ENCODE measurements at regions not wholly inside any gene's neighbourhood (a gene's known extent, or its start where the extent isn't known, plus 50 kb on each side); places are given as distances from the start of the nearest gene placed in this dataset.

DNA sequence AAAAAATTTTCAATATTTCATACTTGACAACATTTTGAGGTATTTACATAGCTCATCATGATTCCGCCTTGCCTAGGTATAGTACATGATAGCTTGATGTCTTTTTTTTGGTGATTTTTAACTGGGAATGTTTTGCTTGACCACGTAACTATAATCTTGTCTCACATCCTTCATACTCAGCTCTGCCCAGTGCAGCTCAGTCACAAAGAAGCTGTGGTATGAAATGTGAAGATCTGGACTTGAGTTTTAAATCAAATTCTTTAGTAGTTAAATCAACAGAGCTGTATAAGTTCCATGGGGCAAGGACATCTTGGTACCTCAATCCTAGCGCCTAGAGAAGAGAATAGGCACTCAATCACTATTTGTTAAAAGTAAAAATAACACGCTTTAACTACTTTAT lies 276.3 kb upstream of the DKK2 start:
- no peak for DNase-seq

DNA sequence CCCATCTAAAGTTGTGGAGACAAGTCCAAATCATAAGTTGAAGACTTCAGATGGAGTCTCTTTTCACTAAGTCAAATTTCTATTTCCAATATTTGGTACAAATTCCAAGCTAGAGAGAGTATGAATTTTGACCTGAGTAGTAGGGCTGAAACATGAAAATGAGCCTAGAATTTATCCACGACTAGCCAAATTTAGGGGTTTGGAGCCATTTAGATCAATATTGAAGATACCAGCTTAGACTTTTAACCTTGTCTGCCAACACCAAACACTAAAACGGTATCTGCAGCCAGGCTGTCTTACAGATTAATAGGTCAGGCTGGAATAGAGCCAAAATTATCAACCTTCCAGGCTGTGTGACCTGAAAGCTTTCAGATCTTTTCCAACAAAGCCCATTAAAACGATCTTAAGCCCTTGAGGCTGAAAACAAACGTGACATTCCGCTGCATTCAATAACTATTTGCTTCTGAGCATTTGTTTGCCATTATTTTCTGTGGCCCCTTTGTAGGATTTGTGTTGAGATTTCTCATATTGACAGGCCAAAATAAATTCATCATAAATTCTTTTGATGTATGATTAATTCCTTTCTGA lies 268.7 kb upstream of the DKK2 start:
- no peak for DNase-seq

DNA sequence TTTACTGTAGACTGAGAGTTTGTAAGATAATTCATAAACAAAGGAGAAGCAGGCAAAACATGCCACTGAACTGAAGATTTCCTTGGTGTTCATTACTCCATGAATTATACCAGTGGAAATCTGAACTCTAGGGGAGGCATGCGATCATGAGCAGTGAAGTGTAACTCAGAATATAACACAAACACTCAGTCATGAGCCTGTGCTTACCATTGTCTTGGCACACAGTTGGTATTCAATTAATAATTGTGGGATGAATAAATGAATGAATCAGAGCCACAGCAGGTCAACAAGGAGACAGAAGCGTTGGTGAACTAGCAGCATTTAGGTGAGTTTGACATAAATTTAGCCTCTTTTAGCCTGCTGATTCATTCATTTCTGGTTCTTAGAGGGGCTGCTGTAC lies 263.5 kb upstream of the DKK2 start:
- no peak for DNase-seq

DNA sequence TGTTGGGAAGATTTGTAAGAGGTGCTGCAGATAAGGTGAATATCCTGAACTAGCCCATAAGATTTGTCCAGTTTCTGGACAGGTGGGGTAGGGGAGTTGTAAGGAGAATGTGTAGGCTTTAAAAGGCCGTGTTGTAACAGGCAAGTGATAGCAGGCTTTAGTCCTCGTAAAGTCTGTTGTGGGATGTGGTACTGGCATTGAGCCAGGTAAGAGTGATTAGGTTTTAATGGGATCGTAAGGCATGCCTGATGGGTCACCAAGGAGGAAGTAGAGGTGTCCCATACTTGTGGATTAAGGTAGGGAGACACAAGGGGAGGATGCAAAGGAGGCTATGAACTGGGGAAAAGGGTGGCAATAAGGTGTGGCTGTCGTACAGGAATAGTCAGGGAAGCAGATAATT lies 256.9 kb upstream of the DKK2 start:
- no peak for DNase-seq

DNA sequence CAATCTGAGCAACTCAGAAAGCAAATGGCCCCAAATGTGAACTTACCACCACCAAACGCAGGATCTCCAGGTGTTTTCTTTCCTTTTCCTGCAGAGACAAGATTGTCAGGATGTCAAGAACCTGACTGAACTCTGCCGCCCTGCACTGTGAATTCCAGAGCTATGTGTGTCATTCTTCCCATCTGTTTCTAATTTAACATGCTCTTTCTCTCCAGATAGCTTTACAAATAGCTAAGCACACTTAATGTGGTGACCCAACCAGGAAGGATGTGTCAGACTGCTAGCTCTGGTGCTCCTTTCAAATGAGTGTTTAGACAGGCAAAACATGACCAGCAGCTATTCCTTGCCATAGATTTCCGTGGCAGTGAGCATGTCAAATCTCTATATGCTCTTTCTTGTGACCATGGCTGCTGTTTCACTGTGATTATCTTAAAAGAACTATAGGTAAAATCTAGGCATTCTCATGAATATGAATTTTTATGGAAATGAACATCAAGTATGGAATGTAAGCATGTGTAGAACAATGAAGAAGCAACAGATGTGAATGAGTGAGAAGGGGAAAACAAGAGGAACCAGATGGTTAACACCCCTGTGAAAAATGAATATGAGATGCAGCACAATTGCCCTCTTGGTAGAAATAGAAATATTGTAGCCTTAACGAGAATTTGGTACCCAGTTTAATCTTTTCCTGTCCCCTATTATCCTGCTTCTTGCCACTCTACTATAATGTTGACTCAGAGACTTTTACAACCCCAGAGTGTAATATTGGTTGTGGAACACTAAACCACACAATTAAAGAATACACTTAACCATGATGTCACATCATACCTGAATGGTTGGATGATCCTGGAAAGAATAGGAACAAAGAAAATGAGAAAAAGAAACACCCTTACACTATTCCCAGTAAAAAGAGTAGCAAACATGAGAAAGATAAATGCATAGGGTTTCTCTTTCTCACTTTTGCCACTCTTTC lies 247.8 kb upstream of the DKK2 start:
- peak; percentile 46 to 82 for DNase-seq

DNA sequence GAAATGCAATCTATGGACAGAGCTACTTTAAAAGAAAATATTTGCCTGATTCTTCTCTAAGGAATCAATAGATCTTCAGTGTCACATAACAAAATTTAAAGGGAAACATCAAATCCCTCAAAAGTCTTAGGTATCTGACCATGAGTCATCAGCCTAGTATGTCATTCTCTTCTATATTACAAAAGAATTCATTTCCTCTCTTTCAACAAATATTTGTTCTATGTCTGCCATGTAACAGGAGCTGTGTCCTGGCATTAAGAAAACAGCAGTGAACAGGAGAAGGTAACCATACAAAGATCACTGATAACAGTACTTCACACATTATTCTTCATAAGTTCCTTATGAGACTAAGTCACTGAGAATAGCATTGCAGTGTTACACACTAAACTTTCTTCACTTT lies 243.6 kb upstream of the DKK2 start:
- peak; percentile 3 to 78 for DNase-seq

DNA sequence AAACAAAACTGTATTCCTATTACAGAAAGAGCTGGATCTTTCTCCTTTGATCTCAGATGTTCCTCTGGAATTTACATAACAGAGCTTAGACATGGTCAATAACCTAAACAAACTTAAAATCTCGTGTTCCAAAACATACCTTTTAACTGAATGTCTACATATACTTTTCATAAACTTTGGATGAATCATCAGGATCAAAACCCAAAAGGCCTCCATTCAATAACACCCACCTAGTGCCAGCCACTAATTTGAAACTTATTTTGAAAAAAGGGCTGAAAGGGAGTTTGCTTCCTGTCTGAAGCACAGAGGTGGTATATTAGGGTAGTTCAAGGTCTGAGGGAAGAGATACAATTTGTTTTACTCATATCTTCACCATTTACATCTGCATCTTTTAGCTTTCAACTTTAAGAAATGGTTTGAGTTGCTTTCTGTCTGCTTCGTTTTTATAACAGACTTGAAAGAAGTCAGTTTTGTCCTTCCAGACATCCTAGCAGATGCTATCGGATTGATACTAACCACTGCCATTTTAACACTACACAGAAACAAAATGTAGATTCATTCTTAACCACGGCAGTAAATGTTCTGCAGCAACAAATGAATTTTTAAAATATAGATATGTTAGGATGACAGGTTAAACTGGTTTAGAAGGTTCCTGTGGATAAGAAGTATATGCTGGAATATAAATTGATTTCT lies 242.8 kb upstream of the DKK2 start:
- no peak for DNase-seq

DNA sequence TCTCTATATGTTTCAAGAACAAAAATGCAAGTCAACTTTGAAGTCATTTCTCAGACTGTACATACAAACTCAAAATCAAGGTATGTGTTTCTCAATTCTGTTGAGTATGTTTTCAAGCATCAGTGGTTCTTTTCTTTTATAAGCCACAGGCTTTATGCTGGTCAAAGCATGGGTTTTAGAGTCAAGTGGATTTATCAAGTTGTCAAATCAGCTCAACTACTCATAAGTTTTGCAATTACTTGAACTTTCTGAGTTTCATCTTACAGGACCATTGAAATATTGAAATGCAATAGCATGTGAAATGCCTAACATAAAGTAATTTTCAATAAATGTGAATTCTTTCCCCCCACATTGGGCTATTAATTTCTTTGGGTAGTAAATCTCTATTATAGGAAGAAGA lies 239.9 kb upstream of the DKK2 start:
- DNase-seq = no peak

DNA sequence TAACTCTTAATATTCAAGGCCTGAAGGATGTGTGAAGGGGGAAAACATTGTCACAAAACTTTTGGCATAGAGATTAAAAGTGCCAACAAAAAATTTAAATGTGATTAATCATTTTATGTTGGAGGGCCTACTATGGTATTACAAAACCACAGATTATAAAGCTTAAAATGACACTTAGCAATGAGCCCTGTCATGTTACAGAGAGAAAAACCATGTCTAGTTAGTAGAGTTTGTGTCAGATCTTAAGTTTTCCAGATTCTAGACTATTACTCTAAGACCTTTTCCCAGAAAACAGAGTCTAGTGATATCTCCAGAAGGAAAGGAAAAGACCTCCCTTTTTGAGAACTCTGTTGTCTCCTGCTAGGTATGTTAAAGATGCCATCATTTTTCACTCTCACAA lies 239.1 kb upstream of the DKK2 start:
- no peak for DNase-seq

DNA sequence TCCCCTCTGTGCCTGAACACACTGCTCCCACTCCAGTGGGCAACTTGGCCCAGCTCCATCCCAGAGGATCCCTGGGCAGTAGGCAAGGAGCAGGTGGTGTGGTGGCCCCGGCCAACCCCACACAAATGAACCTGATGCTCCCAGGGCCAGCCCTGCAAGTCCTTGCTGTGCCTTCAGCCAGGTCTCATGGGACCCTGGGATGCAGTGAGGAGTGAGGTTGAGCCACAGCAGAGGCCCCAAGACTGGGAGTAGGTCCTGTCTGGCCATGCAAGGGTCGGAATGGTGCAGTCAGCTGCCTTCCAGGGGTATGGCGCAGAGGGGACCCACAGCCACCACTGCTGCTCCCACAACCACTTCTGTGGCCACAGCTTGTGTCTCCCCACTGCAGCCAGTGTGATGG lies 234.5 kb upstream of the DKK2 start:
- DNase-seq = no peak

DNA sequence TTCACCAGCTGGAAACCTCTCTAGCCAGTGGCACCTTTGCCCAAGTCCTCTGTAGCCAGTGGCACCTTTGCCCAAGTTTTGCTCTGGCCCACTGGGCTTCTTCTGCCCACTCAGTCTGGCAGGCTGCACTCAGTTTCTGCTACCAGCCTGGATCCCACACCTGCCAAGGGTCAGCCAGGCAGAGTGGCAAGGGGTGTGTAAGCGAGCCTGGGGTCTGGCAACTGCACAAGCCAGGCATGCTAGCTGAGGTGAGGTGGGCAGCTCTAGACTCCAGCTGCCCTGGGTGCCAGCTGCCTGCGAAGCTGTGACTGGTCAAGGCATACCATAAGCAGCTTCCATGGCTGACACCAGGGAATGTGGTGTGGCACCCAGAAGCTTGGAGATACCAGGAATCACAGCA lies 233.1 kb upstream of the DKK2 start:
- no peak for DNase-seq

DNA sequence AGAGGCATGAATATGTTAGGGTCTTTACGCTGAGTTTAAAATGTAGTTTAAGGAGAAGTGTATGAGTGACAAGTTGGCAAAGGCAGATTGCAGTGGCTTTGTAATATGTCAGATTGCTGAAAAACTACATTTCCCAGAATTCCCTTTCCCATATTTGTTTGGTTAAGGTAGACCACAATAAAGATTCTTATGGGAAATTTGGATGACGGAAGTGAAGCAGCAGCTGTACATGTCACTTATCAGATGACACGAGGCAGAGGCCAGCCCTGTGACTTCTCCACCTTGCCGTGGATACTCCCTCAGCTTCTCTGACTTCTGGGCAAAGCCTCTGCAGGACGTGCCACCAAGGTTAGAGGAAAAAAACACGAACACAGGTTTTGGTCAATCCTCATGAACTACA lies 229.7 kb upstream of the DKK2 start:
- DNase-seq = no peak

DNA sequence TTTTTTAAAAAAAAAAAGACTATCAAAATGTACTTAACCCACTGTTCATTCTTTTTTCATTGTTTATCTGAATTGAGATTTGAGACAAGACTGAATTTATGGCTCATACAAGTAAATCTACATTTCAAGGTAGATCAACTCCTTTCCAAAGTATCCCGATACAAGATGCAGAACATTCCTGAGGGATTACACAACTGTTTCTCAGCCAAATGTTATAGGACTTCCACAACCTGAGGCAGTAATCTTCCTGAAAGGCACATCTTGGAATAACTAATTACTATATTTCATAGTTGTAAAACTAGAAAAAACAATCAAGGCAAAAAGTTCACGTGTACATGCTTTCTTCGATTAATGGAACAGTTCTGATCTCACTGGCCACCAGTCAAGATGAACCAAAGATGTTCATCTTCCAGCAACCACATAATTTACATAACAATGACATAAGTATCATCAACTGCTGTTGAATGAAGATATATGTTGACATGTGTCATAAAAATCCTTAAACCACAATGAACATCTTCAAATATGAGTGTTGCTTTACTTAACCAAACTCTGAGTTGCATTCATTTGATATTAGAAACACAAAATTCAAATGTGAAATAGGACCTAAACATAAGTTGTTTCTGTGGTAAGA lies 225.2 kb upstream of the DKK2 start:
- no peak for DNase-seq

DNA sequence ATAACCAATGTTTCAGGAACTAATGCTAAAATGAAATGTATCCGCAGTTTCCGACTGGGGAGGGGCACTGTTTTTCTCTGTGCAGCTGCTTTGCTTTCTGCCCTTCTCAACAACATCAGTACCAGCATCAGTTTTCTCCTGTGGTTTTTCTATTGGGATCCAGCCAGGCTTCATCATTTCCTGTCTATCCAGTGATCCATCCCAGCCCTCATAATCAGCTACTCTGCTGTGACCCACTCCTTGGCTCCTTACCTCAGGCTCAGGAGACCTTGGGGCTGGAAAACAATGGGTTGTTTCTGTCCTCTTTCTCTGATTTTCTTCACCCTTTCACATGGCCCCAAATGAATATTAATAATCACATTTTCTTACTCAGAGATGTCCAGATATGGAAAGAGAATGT lies 222.2 kb upstream of the DKK2 start:
- DNase-seq = no peak

DNA sequence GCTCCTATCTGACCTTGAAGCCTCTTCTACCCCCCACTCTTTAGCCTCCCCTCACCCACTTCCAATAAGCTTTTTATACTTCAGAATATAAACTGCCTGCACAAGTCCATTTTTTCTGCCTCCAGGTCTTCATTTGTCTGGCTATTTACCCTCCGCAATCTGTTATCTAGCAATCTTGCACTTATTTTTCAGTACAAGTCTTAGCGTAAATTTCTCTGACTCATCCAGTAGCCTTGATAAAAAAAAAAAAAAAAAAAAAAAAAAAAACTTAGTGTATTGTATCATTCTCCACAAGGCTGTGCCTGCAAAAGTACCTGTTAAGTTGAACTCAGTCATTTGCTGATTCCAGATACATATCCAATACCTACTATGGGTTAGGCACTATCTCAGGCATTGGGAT lies 219.5 kb upstream of the DKK2 start:
- DNase-seq = no peak

DNA sequence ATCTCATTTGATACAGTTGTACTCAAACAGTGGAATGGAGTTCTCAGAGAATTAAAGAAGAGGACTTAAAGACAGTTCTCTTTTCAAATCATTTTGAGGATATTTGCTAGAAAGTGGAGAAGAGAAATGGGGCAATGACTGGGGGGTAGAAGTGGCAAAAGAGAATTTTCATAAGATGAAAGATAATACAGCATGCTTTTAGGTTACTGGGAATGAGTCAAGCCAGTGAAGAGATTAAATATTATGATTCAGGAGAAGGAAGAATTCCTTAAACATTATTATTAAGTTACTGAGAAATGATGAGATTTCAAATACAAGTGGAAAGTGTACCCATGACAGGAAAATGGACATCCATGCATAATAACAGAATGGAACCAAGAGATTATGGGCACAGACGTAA lies 219.0 kb upstream of the DKK2 start:
- DNase-seq = no peak

DNA sequence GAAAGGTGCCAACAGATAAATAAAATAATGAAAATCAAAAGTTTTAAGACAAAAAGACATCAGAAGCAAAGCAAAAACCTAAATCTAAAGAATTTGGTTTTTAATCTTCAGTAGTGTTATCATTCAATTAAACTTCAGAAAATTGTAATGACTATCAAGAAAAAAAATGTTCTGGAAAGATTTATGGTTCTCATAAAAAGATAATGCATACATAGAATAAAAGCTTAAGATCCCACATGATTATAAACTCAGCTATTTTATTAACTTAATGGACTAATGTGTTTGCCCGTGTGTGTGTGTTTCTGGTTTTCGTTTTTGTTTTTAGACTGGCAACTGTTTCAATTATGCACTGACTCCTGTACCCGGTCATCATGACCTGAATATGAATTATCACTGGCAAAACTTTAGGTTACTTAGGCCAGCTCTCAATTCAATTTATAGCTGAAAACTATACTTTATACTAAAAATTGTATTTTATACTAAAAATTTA lies 217.5 kb upstream of the DKK2 start:
- DNase-seq = no peak

DNA sequence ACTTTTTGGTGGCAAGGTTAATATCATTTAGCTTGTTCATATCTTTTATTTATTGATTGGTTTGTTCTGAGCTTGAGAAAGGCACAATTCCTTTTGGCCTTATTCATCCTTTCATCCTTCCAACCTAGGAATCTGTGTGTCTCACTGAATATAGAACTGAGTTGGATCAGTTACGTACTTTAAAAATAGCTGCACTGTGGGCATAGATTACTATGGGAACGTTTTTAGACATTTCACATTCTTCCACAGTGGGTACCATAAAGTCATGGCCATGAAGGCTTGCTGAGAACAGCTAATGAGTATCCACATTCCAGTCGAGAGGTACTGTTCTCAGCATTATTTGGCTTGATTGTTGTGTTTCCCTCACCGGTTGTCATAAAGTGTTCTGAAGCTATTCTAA lies 217.0 kb upstream of the DKK2 start:
- no peak for DNase-seq

DNA sequence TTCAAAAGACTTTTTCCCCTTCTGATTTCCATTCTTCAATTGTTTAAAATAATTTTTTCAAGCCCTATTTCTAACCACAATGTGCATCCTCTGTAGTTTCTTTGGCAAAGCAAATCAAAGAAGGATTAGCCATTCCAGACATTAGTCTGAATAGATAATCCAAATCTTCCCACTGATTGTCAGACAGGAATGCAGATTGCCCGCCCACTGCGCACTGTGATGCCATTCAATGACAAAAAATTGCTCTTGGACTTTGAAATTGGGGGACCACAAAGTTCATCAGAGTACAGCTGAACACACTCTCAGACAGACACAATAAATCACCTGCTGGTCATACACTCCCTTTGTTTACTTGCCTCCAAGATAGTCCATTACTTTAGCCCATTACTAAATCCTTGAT lies 216.5 kb upstream of the DKK2 start:
- DNase-seq = no peak

DNA sequence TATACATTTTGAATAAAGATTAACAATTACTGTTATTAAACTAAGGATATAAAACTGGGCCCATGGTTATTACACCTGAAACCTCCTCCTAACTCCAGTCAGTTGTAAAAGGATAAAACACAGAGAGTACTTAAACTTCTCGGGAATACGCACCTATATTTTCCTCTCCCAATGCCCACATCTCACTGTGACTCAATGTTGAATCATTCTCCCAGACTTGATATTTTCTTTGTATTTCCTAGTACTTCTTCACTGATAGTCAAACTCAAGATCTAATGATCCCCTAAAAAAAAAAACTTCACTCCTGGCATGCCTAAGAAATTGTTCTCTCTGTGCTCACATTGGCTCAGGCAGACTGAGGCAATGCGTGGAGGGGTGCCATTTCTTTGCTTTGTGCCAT lies 212.5 kb upstream of the DKK2 start:
- no peak for DNase-seq

DNA sequence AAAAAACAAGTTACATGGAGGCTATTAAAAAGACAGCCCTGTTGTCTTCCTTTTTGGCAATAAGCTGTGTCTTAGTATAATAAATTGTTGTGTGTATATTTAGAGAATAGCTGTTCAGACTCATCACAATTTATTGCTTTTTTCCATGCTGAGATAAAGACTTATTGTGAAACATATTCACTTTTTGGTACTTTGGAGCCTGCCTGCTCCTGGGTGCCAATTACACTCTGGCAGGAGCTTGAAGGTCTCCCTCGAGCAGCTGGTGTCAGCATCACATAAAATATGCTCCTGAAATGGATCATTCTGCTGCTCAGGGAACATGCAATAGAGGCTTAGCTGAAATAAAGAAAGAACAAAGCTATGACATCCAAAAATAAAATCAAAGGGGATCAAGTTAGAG lies 211.6 kb upstream of the DKK2 start:
- no peak for DNase-seq

DNA sequence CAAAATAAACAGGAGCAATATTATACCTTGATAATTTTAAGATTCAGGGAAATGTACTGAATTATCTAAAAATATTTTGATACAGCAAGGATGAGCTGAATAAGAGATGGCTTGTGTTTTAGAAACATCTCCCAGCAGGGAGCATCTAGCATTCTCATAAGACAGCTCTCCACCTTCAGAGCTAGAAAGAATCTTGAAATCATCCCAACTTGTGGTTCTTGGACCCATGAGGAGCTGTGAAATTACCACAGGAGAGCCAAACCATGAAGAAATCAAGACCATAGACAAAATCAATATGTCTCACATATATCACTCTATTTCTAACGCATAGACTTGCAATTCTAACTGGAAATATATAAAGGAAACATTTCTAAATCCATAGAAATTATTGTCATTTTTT lies 210.6 kb upstream of the DKK2 start:
- DNase-seq = no peak

DNA sequence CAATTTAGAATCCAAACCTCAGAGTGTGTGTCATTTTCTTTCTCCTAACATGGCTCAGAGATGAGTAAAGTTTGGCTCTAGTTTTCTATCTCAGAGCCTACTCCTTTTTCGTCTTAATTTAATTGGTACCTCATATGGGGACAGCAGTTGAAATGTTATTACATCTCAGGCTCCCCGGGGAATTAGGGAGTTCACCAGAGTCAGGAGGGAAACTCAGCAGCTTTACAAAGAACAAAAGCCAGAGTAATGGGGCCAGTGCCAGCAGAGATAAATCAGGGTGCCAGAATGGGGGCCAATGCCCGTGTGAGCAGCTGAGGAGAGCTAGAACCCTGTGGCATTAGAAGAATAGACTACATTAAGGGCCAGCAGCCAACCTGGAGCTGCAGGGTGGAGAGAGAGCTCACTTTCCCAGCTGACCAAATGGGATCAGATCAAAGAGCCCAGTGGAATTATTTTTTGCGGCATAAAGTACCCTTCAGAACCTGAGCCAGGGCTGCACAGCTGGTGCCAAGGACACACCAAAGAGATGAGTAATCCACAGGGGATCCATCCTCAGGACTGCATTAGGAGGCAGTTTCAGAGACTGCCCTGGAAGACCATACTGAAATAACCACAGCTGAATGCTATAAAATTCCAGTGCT lies 207.1 kb upstream of the DKK2 start:
- no peak for DNase-seq
